ENCODE measurements at regions not wholly inside any gene's neighbourhood (a gene's known extent, or its start where the extent isn't known, plus 50 kb on each side); places are given as distances from the start of the nearest gene placed in this dataset.

DNA sequence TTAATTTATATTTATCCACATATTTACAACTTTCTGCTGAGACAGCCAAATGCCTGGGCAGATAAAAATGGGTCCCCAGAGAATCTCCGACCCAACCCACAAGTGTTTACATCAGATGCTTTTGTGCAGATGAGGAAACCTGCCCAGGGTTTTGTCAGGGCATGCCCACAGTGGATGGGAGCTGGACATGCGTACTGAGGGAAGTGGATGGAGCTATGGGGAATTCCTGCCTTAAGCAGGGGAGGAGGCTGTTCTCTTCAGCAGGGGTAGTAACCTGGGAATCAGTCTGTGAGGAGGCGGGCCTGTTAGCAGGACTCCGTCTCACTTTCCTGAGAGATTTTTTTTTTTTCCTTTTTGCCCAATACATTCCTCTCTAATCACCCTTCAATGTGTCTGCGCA lies 122.9 kb downstream of the RFC3 start:
- H3K36me3 ChIP-seq (ENCODE audit: control insufficient read depth, insufficient read depth, low read length): no peaks in the 10 kb centered on the region
- H3K27ac ChIP-seq (ENCODE audit: insufficient read depth, low read depth, low read length, poor library complexity, severe bottlenecking): no peak overlapping the region
- H3K4me3 ChIP-seq (ENCODE audit: insufficient read depth, low read depth, low read length): no peak overlapping the region
- no peaks in the 10 kb centered on the region for H3K27me3 ChIP-seq (ENCODE audit: control insufficient read depth, insufficient read depth, low read length, poor library complexity, severe bottlenecking)
- 78 to 84% methylated on average over 5 of the region's 5 CpGs for WGBS, 2 experiments
- no peaks in the 10 kb centered on the region for H3K9me3 ChIP-seq (ENCODE audit: control insufficient read depth, low read length)
- peaks cover 8% of the 10 kb centered on the region for H3K4me1 ChIP-seq (ENCODE audit: control insufficient read depth, insufficient read depth, low read length)

GRCh38 chr13:33945477-33945876 lies 127.5 kb downstream of the RFC3 start:
- no peaks in the 10 kb centered on the region for H3K4me1 ChIP-seq (ENCODE audit: control insufficient read depth, insufficient read depth, low read length)
- no peaks in the 10 kb centered on the region for H3K36me3 ChIP-seq (ENCODE audit: control insufficient read depth, insufficient read depth, low read length)
- 97 to 100% methylated on average over 3 of the region's 4 CpGs for WGBS, 2 experiments
- no peaks in the 10 kb centered on the region for H3K9me3 ChIP-seq (ENCODE audit: control insufficient read depth, low read length)
- H3K27me3 ChIP-seq (ENCODE audit: control insufficient read depth, insufficient read depth, low read length, poor library complexity, severe bottlenecking): no peaks in the 10 kb centered on the region
- H3K4me3 ChIP-seq (ENCODE audit: insufficient read depth, low read depth, low read length): no peak overlapping the region
- H3K27ac ChIP-seq (ENCODE audit: insufficient read depth, low read depth, low read length, poor library complexity, severe bottlenecking): no peak overlapping the region

DNA sequence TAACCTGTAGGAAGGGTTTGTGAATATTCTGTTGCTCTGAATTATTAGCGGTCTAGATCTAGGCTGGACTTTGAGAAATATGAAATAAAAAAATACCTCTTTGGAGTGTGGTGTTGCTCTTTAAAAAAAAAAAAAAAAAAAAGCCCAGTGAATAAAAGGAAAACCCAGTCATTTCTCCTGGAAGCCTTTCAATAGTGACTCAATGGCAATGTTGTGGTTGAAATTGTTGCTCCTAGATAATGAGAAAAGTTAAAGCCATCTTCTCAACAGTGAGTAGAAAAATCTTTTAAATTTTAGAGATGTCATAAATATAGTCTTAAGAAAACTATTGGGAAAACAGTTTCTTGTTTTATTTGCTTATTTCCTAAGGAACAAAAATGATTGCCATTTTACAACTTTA lies 135.3 kb downstream of the RFC3 start:
- H3K36me3 ChIP-seq (ENCODE audit: control insufficient read depth, insufficient read depth, low read length): no peaks in the 10 kb centered on the region
- no peaks in the 10 kb centered on the region for H3K27me3 ChIP-seq (ENCODE audit: control insufficient read depth, insufficient read depth, low read length, poor library complexity, severe bottlenecking)
- no peak overlapping the region for H3K27ac ChIP-seq (ENCODE audit: insufficient read depth, low read depth, low read length, poor library complexity, severe bottlenecking)
- WGBS, 2 experiments: 94 to 96% methylated on average over 1 of the region's 1 CpG
- no peaks in the 10 kb centered on the region for H3K9me3 ChIP-seq (ENCODE audit: control insufficient read depth, low read length)
- no peaks in the 10 kb centered on the region for H3K4me1 ChIP-seq (ENCODE audit: control insufficient read depth, insufficient read depth, low read length)
- no peak overlapping the region for H3K4me3 ChIP-seq (ENCODE audit: insufficient read depth, low read depth, low read length)

DNA sequence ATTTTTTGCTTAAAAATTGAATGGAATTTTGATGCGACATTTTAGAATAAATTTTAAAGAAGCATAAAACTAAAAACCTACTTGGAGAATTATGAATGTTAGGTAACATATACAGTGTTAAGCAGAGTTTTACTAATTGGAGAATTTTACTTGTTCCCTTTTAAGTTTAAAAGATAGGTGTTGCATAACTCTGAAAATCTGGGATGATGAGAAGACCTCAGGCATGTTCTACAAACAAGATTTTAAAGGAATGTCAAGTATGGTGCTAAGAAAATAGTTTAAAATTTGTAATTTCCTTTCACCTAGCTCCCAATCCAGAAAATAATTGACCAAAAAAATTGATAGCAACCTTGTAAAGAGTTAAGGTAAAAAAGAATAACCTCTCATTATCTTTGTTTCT lies 135.8 kb downstream of the RFC3 start:
- no peaks in the 10 kb centered on the region for H3K4me1 ChIP-seq (ENCODE audit: control insufficient read depth, insufficient read depth, low read length)
- H3K9me3 ChIP-seq (ENCODE audit: control insufficient read depth, low read length): no peaks in the 10 kb centered on the region
- no peak overlapping the region for H3K27ac ChIP-seq (ENCODE audit: insufficient read depth, low read depth, low read length, poor library complexity, severe bottlenecking)
- H3K27me3 ChIP-seq (ENCODE audit: control insufficient read depth, insufficient read depth, low read length, poor library complexity, severe bottlenecking): no peaks in the 10 kb centered on the region
- no peak overlapping the region for H3K4me3 ChIP-seq (ENCODE audit: insufficient read depth, low read depth, low read length)
- 100% methylated on average over 1 of the region's 1 CpG for WGBS, 2 experiments
- H3K36me3 ChIP-seq (ENCODE audit: control insufficient read depth, insufficient read depth, low read length): no peaks in the 10 kb centered on the region

- Histone ChIP-seq H3K27ac (ENCODE audit: insufficient read depth, low read depth, low read length, poor library complexity, severe bottlenecking) (no peak overlapping the region), H3K36me3 (ENCODE audit: control insufficient read depth, insufficient read depth, low read length) (no peaks in the 10 kb centered on the region), H3K4me1 (ENCODE audit: control insufficient read depth, insufficient read depth, low read length) (no peaks in the 10 kb centered on the region), H3K9me3 (ENCODE audit: control insufficient read depth, low read length) (no peaks in the 10 kb centered on the region), H3K4me3 (ENCODE audit: insufficient read depth, low read depth, low read length) (no peak overlapping the region), H3K27me3 (ENCODE audit: control insufficient read depth, insufficient read depth, low read length, poor library complexity, severe bottlenecking) (no peaks in the 10 kb centered on the region)
- WGBS, 2 experiments: 91 to 94% methylated on average over 2 of the region's 2 CpGs
Observed at GRCh38 chr13:33956346-33956745, 138.4 kb downstream of the RFC3 start.

- WGBS, 2 experiments: 95 to 97% methylated on average over 5 of the region's 5 CpGs
- no peaks in the 10 kb centered on the region for H3K27me3 ChIP-seq (ENCODE audit: control insufficient read depth, insufficient read depth, low read length, poor library complexity, severe bottlenecking)
- no peaks in the 10 kb centered on the region for H3K9me3 ChIP-seq (ENCODE audit: control insufficient read depth, low read length)
- H3K4me3 ChIP-seq (ENCODE audit: insufficient read depth, low read depth, low read length): no peak overlapping the region
- H3K27ac ChIP-seq (ENCODE audit: insufficient read depth, low read depth, low read length, poor library complexity, severe bottlenecking): no peak overlapping the region
- no peaks in the 10 kb centered on the region for H3K36me3 ChIP-seq (ENCODE audit: control insufficient read depth, insufficient read depth, low read length)
- H3K4me1 ChIP-seq (ENCODE audit: control insufficient read depth, insufficient read depth, low read length): no peaks in the 10 kb centered on the region
Observed at GRCh38 chr13:33957497-33957905, 139.6 kb downstream of the RFC3 start.

GRCh38 chr13:33958964-33959363 lies 141.0 kb downstream of the RFC3 start:
- Histone ChIP-seq H3K27ac (ENCODE audit: insufficient read depth, low read depth, low read length, poor library complexity, severe bottlenecking) (no peak overlapping the region), H3K27me3 (ENCODE audit: control insufficient read depth, insufficient read depth, low read length, poor library complexity, severe bottlenecking) (no peaks in the 10 kb centered on the region), H3K9me3 (ENCODE audit: control insufficient read depth, low read length) (no peaks in the 10 kb centered on the region), H3K4me1 (ENCODE audit: control insufficient read depth, insufficient read depth, low read length) (no peaks in the 10 kb centered on the region), H3K36me3 (ENCODE audit: control insufficient read depth, insufficient read depth, low read length) (no peaks in the 10 kb centered on the region), H3K4me3 (ENCODE audit: insufficient read depth, low read depth, low read length) (no peak overlapping the region)
- 93 to 94% methylated on average over 2 of the region's 2 CpGs for WGBS, 2 experiments

- 90 to 98% methylated on average over 2 to 3 of the region's 3 CpGs for WGBS, 2 experiments
- Histone ChIP-seq H3K36me3 (ENCODE audit: control insufficient read depth, insufficient read depth, low read length) (no peaks in the 10 kb centered on the region), H3K27me3 (ENCODE audit: control insufficient read depth, insufficient read depth, low read length, poor library complexity, severe bottlenecking) (no peaks in the 10 kb centered on the region), H3K4me3 (ENCODE audit: insufficient read depth, low read depth, low read length) (no peak overlapping the region), H3K9me3 (ENCODE audit: control insufficient read depth, low read length) (no peaks in the 10 kb centered on the region), H3K4me1 (ENCODE audit: control insufficient read depth, insufficient read depth, low read length) (no peaks in the 10 kb centered on the region), H3K27ac (ENCODE audit: insufficient read depth, low read depth, low read length, poor library complexity, severe bottlenecking) (no peak overlapping the region)
Observed at GRCh38 chr13:33963134-33963533, 145.2 kb downstream of the RFC3 start.

- H3K4me3 ChIP-seq (ENCODE audit: insufficient read depth, low read depth, low read length): no peak overlapping the region
- no peaks in the 10 kb centered on the region for H3K9me3 ChIP-seq (ENCODE audit: control insufficient read depth, low read length)
- H3K4me1 ChIP-seq (ENCODE audit: control insufficient read depth, insufficient read depth, low read length): no peaks in the 10 kb centered on the region
- no peak overlapping the region for H3K27ac ChIP-seq (ENCODE audit: insufficient read depth, low read depth, low read length, poor library complexity, severe bottlenecking)
- 97% methylated on average over 4 of the region's 4 CpGs for WGBS, 2 experiments
- no peaks in the 10 kb centered on the region for H3K36me3 ChIP-seq (ENCODE audit: control insufficient read depth, insufficient read depth, low read length)
- no peaks in the 10 kb centered on the region for H3K27me3 ChIP-seq (ENCODE audit: control insufficient read depth, insufficient read depth, low read length, poor library complexity, severe bottlenecking)
Observed at GRCh38 chr13:33963895-33964294, 145.9 kb downstream of the RFC3 start.

DNA sequence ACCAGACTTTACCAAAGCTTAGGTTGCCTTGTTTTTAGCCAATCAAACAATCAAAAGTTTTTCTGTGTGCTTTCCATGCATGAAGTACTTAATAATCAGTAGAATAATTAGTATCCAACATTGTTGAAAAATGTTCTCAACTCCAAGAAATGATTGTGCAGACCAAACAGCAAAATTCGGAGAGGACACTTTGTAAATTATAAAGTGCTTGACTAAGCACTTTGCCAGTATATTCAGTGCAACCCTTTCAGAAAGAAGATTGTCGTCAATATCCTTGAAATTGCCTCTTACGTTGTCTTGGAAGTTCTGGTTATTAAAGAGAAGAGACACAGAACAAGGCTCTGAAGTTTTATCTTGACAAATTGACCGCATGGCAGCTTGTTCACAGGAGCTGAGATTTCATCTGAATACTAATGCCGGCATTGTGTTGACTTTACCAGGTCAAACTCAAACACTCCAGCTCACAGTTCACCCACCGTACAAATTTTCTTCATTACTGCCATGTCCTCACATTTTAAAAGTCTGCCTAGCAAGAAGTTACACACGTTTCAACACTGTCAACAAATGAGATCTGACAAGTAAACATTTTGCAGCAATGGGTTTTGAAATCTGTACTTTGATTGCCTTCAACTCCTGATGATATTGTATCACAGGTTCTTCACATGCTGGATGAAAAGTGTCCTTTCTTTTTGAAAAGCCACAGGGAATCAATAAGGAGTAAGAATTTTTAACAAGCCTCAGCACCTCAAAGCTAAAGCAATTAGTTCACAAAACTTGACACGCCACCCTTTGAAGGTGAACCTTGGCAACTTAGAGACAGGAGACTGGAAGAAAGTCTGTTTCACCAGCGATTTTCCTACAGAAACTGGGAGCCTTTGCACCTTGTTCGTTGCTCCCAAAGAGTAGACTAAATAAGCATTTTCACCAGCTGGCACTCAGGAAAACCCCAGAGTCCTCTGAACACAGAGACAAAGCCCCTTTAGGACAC lies 150.9 kb downstream of the RFC3 start:
- H3K27ac ChIP-seq (ENCODE audit: insufficient read depth, low read depth, low read length, poor library complexity, severe bottlenecking): no peak overlapping the region
- H3K9me3 ChIP-seq (ENCODE audit: control insufficient read depth, low read length): no peaks in the 10 kb centered on the region
- no peaks in the 10 kb centered on the region for H3K4me1 ChIP-seq (ENCODE audit: control insufficient read depth, insufficient read depth, low read length)
- H3K4me3 ChIP-seq (ENCODE audit: insufficient read depth, low read depth, low read length): no peak overlapping the region
- no peaks in the 10 kb centered on the region for H3K27me3 ChIP-seq (ENCODE audit: control insufficient read depth, insufficient read depth, low read length, poor library complexity, severe bottlenecking)
- H3K36me3 ChIP-seq (ENCODE audit: control insufficient read depth, insufficient read depth, low read length): no peaks in the 10 kb centered on the region
- 84 to 85% methylated on average over 10 of the region's 10 CpGs for WGBS, 2 experiments

Data from ectodermal cell (in vitro differentiated cells).